WI38 (cell line): ENCODE measurements at regions not wholly inside any gene's neighbourhood (a gene's known extent, or its start where the extent isn't known, plus 50 kb on each side); places are given as distances from the start of the nearest gene placed in this dataset.

ENCODE experiments used
- H3K4me3 ChIP-seq: 2 replicates; pipeline ENCODE4 v1.5.1; 2011; ENCODE audit warnings: low read depth, mild to moderate bottlenecking, control low read depth, low read length
- CTCF ChIP-seq: IDR thresholded peaks from 2 replicates; pipeline ENCODE4 v1.5.1; 2012; ENCODE audit warnings: low read depth, mild to moderate bottlenecking, control low read depth, low read length

GRCh38 chr21:17416139-17416538, 96.7 kb upstream of the CXADR start:
- H3K4me3 ChIP-seq: no peak overlapping the region
- TF ChIP-seq CTCF: no peak

- no peak for TF ChIP-seq CTCF
- no peak overlapping the region for H3K4me3 ChIP-seq
Measured at GRCh38 chr21:17422931-17423330, 89.9 kb upstream of the CXADR start.

- H3K4me3 ChIP-seq: no peak overlapping the region
- TF ChIP-seq CTCF: no peak
Measured at GRCh38 chr21:17427157-17427556, 85.7 kb upstream of the CXADR start.

GRCh38 chr21:17427831-17428483, 84.9 kb upstream of the CXADR start:
- H3K4me3 ChIP-seq: no peak overlapping the region
- no peak for TF ChIP-seq CTCF

GRCh38 chr21:17428484-17428869, 84.4 kb upstream of the CXADR start:
- no peak overlapping the region for H3K4me3 ChIP-seq
- no peak for TF ChIP-seq CTCF

- TF ChIP-seq CTCF: no peak
- H3K4me3 ChIP-seq: no peak overlapping the region
Measured at GRCh38 chr21:17428980-17429379, 83.9 kb upstream of the CXADR start.

GRCh38 chr21:17429936-17430335, 82.9 kb upstream of the CXADR start:
- no peak for TF ChIP-seq CTCF

More at GRCh38 chr21:17429936-17430335, 82.9 kb upstream of the CXADR start:
- no peak overlapping the region for H3K4me3 ChIP-seq
